ENCODE measurements at regions not wholly inside any gene's neighbourhood (a gene's known extent, or its start where the extent isn't known, plus 50 kb on each side); places are given as distances from the start of the nearest gene placed in this dataset.

GRCh38 chr3:76864355-76864754 is 175.5 kb upstream of the ROBO2 start:
- Histone ChIP-seq H3K4me1 (no peaks in the 10 kb centered on the region), H3K4me3 (no peak overlapping the region), H3K36me3 (no peaks in the 10 kb centered on the region), H3K27me3 (no peaks in the 10 kb centered on the region), H3K9me3 (no peaks in the 10 kb centered on the region), H3K27ac (replicated peaks in 1 of 4) (no peak overlapping the region)
- no peak for DNase-seq (ENCODE audit: extremely low spot score)
- intact Hi-C loops (cut with DNase I): no loop called here
- TF ChIP-seq EP300 (IDR thresholded peaks at IDR 0.05) (no peak), CTCF (IDR thresholded peaks at IDR 0.05) (no peak), POLR2AphosphoS5 (IDR thresholded peaks at IDR 0.05) (no peak), POLR2A (IDR thresholded peaks at IDR 0.05; ENCODE audit: low read depth) (no peak)
- WGBS: 84% methylated on average over 4 of the region's 4 CpGs

- TF ChIP-seq CTCF (IDR thresholded peaks at IDR 0.05): no peak
- TF ChIP-seq POLR2AphosphoS5 (IDR thresholded peaks at IDR 0.05): no peak
- TF ChIP-seq EP300 (IDR thresholded peaks at IDR 0.05): no peak
- no peak for TF ChIP-seq POLR2A (IDR thresholded peaks at IDR 0.05; ENCODE audit: low read depth)
- intact Hi-C loops (cut with DNase I): no loop called here
- no peak for DNase-seq (ENCODE audit: extremely low spot score)
- H3K4me3 ChIP-seq: no peak overlapping the region
- H3K27me3 ChIP-seq: no peaks in the 10 kb centered on the region
- no peak overlapping the region for H3K27ac ChIP-seq (replicated peaks in 1 of 4)
- no peaks in the 10 kb centered on the region for H3K9me3 ChIP-seq
- WGBS: 70% methylated on average over 5 of the region's 5 CpGs
- H3K36me3 ChIP-seq: no peaks in the 10 kb centered on the region
- H3K4me1 ChIP-seq: no peaks in the 10 kb centered on the region
Measured at GRCh38 chr3:76866729-76867408, 173.0 kb upstream of the ROBO2 start.

GRCh38 chr3:76869726-76870384 is 170.0 kb upstream of the ROBO2 start:
- no peak overlapping the region for H3K4me3 ChIP-seq
- TF ChIP-seq POLR2A (IDR thresholded peaks at IDR 0.05; ENCODE audit: low read depth): no peak
- H3K27me3 ChIP-seq: no peaks in the 10 kb centered on the region
- no peaks in the 10 kb centered on the region for H3K36me3 ChIP-seq
- WGBS: 62% methylated on average over 3 of the region's 3 CpGs
- intact Hi-C loops (cut with DNase I): no loop called here
- no peak overlapping the region for H3K27ac ChIP-seq (replicated peaks in 1 of 4)
- no peaks in the 10 kb centered on the region for H3K4me1 ChIP-seq
- H3K9me3 ChIP-seq: no peaks in the 10 kb centered on the region
- DNase-seq (ENCODE audit: extremely low spot score): no peak

GRCh38 chr3:76871655-76872054 is 168.2 kb upstream of the ROBO2 start:
- peaks cover 0 to 5% (median 0%) of the 10 kb centered on the region in 4 donors for H3K9me3 ChIP-seq
- H3K4me1 ChIP-seq: no peaks in the 10 kb centered on the region
- no peaks in the 10 kb centered on the region for H3K36me3 ChIP-seq
- intact Hi-C loops (cut with DNase I): no loop called here
- DNase-seq (ENCODE audit: extremely low spot score): no peak
- WGBS: 96% methylated on average over 1 of the region's 1 CpG
- H3K4me3 ChIP-seq: no peak overlapping the region
- H3K27me3 ChIP-seq: no peaks in the 10 kb centered on the region
- H3K27ac ChIP-seq (replicated peaks in 1 of 4): no peak overlapping the region
- TF ChIP-seq POLR2AphosphoS5 (IDR thresholded peaks at IDR 0.05) (no peak), CTCF (IDR thresholded peaks at IDR 0.05) (no peak), POLR2A (IDR thresholded peaks at IDR 0.05; ENCODE audit: low read depth) (no peak), EP300 (IDR thresholded peaks at IDR 0.05) (no peak)

GRCh38 chr3:76872999-76873398 is 166.9 kb upstream of the ROBO2 start:
- Histone ChIP-seq H3K27me3 (no peaks in the 10 kb centered on the region), H3K27ac (replicated peaks in 1 of 4) (no peak overlapping the region), H3K36me3 (no peaks in the 10 kb centered on the region), H3K9me3 (peaks cover 0 to 5% (median 0%) of the 10 kb centered on the region in 4 donors), H3K4me3 (no peak overlapping the region), H3K4me1 (no peaks in the 10 kb centered on the region)
- TF ChIP-seq EP300 (IDR thresholded peaks at IDR 0.05): no peak
- no peak for TF ChIP-seq CTCF (IDR thresholded peaks at IDR 0.05)
- TF ChIP-seq POLR2A (IDR thresholded peaks at IDR 0.05; ENCODE audit: low read depth): no peak
- TF ChIP-seq POLR2AphosphoS5 (IDR thresholded peaks at IDR 0.05): no peak
- DNase-seq (ENCODE audit: extremely low spot score): no peak
- intact Hi-C loops (cut with DNase I): no loop called here
- WGBS: 70% methylated on average over 1 of the region's 1 CpG

Data from esophagus muscularis mucosa (tissue), 4 donors.